ENCODE measurements at regions not wholly inside any gene's neighbourhood (a gene's known extent, or its start where the extent isn't known, plus 50 kb on each side); places are given as distances from the start of the nearest gene placed in this dataset.
"Not testable (repeated sequence)": the region's sequence is repeated elsewhere in the genome, so short reads cannot be mapped to it uniquely, and the experiment has no call there.

- Mint-ChIP-seq H3K36me3 (ENCODE audit: low read depth) (no peaks in the 10 kb centered on the region), H3K9me3 (no peaks in the 10 kb centered on the region), H3K4me1 (ENCODE audit: low read depth) (no peaks in the 10 kb centered on the region), H3K27ac (no peak overlapping the region), H3K27me3 (peaks cover 9% of the 10 kb centered on the region), H3K4me3 (no peak overlapping the region)
- H3K4me3 ChIP-seq (ENCODE audit: low read length), result no peak overlapping the region
- no peak overlapping the region for H3K27ac ChIP-seq (ENCODE audit: low read depth in 1 of 2, low read length in 2 of 2)
- intact Hi-C loops (cut with DNase I, micrococcal nuclease), result no loop called here
- no peaks in the 10 kb centered on the region for H3K4me1 ChIP-seq (ENCODE audit: insufficient read depth, low read length)
- no peaks in the 10 kb centered on the region for H3K36me3 ChIP-seq (ENCODE audit: insufficient read depth, low read length)
- peaks cover 0 to 3% of the 10 kb centered on the region in 2 experiments for H3K9me3 ChIP-seq (ENCODE audit: control insufficient read depth in 1 of 2, insufficient read depth in 1 of 2, low read length in 2 of 2)
- no peak for DNase-seq
- no peak for TF ChIP-seq CTCF (IDR thresholded peaks at IDR 0.05)
- no peaks in the 10 kb centered on the region for H3K27me3 ChIP-seq (ENCODE audit: control insufficient read depth in 1 of 2, insufficient read depth in 2 of 2, low read length in 2 of 2)
- no peak for ATAC-seq (ENCODE audit: poor library complexity)
- ChIA-PET CTCF (no interaction called here), POLR2A (no interaction called here)
Observed at GRCh38 chr6:145279993-145280392, 455.3 kb downstream of the EPM2A start.

DNA sequence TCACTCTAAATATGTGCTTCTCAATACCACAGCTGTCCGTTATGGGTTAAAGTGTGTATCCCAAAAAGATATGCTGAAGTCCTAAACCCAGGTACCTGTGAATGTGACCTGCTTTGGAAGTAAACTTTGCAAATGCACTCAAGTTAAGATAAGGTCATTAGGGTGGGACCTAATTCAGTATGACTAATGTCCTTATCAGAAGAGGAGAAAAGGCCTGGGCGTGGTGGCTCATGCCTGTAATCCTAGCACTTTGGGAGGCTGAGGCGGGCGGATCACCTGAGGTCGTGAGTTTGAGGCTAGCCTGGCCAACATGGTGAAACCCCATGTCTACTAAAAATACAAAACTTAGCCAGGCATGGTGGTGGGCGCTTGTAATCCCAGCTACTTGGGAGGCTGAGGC is 452.1 kb downstream of the EPM2A start:
- H3K36me3 Mint-ChIP-seq (ENCODE audit: low read depth); CTCF ChIA-PET: not testable (repeated sequence)

DNA sequence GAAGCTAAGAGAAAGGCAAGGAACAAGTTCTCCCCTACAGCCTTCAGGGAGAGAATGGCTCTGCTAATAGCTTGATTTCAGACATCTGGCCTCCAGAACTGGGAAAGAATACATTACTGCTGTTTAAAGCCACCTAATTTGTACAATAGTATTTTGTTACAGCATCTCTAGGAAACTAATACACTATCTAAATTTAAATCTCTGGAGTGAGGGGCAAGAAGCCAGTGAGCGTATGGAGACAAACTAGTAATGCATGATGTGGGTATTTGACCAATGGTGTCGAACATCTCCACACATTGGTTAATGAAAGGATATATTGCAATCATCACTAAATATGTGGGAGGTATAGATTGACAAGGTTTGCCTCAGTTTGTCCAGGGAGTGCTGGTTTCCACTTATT is 451.5 kb downstream of the EPM2A start:
- Histone ChIP-seq H3K27me3 (ENCODE audit: control insufficient read depth in 1 of 2, insufficient read depth in 2 of 2, low read length in 2 of 2) (no peaks in the 10 kb centered on the region), H3K4me3 (ENCODE audit: low read length) (no peak overlapping the region), H3K9me3 (ENCODE audit: control insufficient read depth in 1 of 2, insufficient read depth in 1 of 2, low read length in 2 of 2) (peaks cover 0 to 3% of the 10 kb centered on the region in 2 experiments), H3K36me3 (ENCODE audit: insufficient read depth, low read length) (no peaks in the 10 kb centered on the region), H3K27ac (ENCODE audit: low read depth in 1 of 2, low read length in 2 of 2) (no peak overlapping the region), H3K4me1 (ENCODE audit: insufficient read depth, low read length) (no peaks in the 10 kb centered on the region)
- Mint-ChIP-seq H3K27ac (no peak overlapping the region), H3K9me3 (no peaks in the 10 kb centered on the region), H3K36me3 (ENCODE audit: low read depth) (no peaks in the 10 kb centered on the region), H3K27me3 (peaks cover 5% of the 10 kb centered on the region), H3K4me3 (no peak overlapping the region), H3K4me1 (ENCODE audit: low read depth) (no peaks in the 10 kb centered on the region)
- intact Hi-C loops (cut with DNase I, micrococcal nuclease), result no loop called here
- ChIA-PET POLR2A (no interaction called here), CTCF (no interaction called here)
- TF ChIP-seq CTCF (IDR thresholded peaks at IDR 0.05), result no peak
- DNase-seq (no peak), ATAC-seq (ENCODE audit: poor library complexity) (no peak)

More for the DNA sequence above, 452.1 kb downstream of the EPM2A start:
- H3K27ac ChIP-seq (ENCODE audit: low read depth in 1 of 2, low read length in 2 of 2); POLR2A ChIA-PET; H3K4me1 ChIP-seq (ENCODE audit: insufficient read depth, low read length); DNase-seq; ATAC-seq (ENCODE audit: poor library complexity); H3K4me3 ChIP-seq (ENCODE audit: low read length); H3K27me3 Mint-ChIP-seq; H3K27me3 ChIP-seq (ENCODE audit: control insufficient read depth in 1 of 2, insufficient read depth in 2 of 2, low read length in 2 of 2); H3K9me3 Mint-ChIP-seq; intact Hi-C loops (cut with DNase I, micrococcal nuclease); H3K9me3 ChIP-seq (ENCODE audit: control insufficient read depth in 1 of 2, insufficient read depth in 1 of 2, low read length in 2 of 2); H3K4me1 Mint-ChIP-seq (ENCODE audit: low read depth); H3K4me3 Mint-ChIP-seq; H3K27ac Mint-ChIP-seq; H3K36me3 ChIP-seq (ENCODE audit: insufficient read depth, low read length): not testable (repeated sequence)

- H3K36me3 Mint-ChIP-seq (ENCODE audit: low read depth), result no peaks in the 10 kb centered on the region
- no peaks in the 10 kb centered on the region for H3K9me3 Mint-ChIP-seq
- DNase-seq, result no peak
- intact Hi-C loops (cut with DNase I, micrococcal nuclease), result no loop called here
- H3K4me3 Mint-ChIP-seq, result no peak overlapping the region
- no peaks in the 10 kb centered on the region for H3K27me3 ChIP-seq (ENCODE audit: control insufficient read depth in 1 of 2, insufficient read depth in 2 of 2, low read length in 2 of 2)
- ChIA-PET CTCF (no interaction called here), POLR2A (no interaction called here)
- H3K4me1 Mint-ChIP-seq (ENCODE audit: low read depth), result no peaks in the 10 kb centered on the region
- no peaks in the 10 kb centered on the region for H3K36me3 ChIP-seq (ENCODE audit: insufficient read depth, low read length)
- no peaks in the 10 kb centered on the region for H3K4me1 ChIP-seq (ENCODE audit: insufficient read depth, low read length)
- H3K27ac ChIP-seq (ENCODE audit: low read depth in 1 of 2, low read length in 2 of 2), result no peak overlapping the region
- H3K9me3 ChIP-seq (ENCODE audit: control insufficient read depth in 1 of 2, insufficient read depth in 1 of 2, low read length in 2 of 2), result peaks cover 0 to 3% of the 10 kb centered on the region in 2 experiments
- no peak for ATAC-seq (ENCODE audit: poor library complexity)
- H3K27ac Mint-ChIP-seq, result no peak overlapping the region
- H3K4me3 ChIP-seq (ENCODE audit: low read length), result no peak overlapping the region
- peaks cover 5% of the 10 kb centered on the region for H3K27me3 Mint-ChIP-seq
- TF ChIP-seq CTCF (IDR thresholded peaks at IDR 0.05), result no peak
Observed at GRCh38 chr6:145286916-145287315, 448.4 kb downstream of the EPM2A start.

All from CD4-positive, alpha-beta T cell (primary cell).